ENCODE measurements at regions not wholly inside any gene's neighbourhood (a gene's known extent, or its start where the extent isn't known, plus 50 kb on each side); places are given as distances from the start of the nearest gene placed in this dataset.

DNA sequence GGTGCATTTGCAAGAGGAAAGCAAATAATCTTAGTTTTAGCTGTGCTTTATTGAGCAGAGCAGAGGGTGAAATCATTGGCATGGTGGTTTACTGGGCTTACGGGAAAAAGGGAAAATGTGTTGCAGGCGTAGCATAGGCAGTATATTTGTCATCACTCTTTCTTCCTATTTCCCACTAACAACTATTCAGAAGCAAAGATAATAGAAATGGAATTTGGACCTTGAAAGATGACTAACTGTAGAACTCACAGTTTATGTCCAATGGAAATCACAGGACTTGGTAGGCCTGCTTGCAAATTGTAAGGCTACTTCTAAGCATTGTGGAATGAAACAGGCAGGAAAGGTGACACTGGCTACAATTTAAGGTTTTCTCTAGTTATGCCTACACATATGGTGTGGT is 611.9 kb upstream of the MAN1A1 start:
- H3K4me3 ChIP-seq (ENCODE audit: low read depth, low read length), result no peak overlapping the region
- DNase-seq (ENCODE audit: low read depth, low spot score), result peak; percentile 4
- in situ Hi-C loops (cut with HindIII; ENCODE audit: low sequenced_read_pairs), result no loop called here
- TF ChIP-seq CTCF (IDR thresholded peaks at IDR 0.05; ENCODE audit: low read depth, low read length), result no peak

DNA sequence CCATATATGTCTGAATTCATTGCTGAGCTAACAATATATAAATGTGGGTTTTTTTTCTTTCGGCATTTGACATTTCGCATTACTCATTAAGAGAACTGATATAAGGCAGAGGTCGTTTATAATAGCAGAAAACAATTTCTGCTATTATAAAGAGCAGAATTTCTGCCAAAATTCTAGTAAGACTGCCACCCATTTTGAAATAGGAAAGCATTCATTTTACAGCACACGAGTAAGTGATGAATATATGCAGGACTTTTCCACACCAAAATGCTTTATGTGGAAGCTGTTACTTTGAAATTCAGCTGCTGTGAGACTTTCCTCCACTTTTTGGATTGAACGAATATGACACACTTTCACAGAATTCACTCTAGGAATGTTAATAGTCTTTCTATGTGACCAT is 610.9 kb upstream of the MAN1A1 start:
- no peak for TF ChIP-seq CTCF (IDR thresholded peaks at IDR 0.05; ENCODE audit: low read depth, low read length)
- in situ Hi-C loops (cut with HindIII; ENCODE audit: low sequenced_read_pairs), result no loop called here
- no peak for DNase-seq (ENCODE audit: low read depth, low spot score)
- no peak overlapping the region for H3K4me3 ChIP-seq (ENCODE audit: low read depth, low read length)

DNA sequence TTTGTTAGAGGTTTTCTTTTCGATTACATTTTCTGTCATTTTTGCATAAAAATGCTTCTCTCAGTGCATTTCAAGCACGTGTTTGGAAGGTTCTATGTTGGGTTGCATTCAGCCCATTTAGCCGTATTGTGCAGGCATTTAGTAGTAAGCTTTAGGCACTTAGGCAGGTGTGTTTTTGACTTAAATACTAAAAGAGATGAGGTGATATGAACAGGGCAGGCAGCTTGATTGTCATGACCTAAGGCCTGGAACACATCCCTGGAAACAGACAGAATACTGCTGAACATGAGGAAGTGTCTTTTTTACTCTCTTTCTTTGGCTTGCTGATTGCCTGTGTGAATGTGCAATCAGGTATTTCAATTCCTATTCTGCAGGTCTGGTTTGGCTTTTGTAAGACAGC is 610.5 kb upstream of the MAN1A1 start:
- no peak overlapping the region for H3K4me3 ChIP-seq (ENCODE audit: low read depth, low read length)
- in situ Hi-C loops (cut with HindIII; ENCODE audit: low sequenced_read_pairs), result no loop called here
- DNase-seq (ENCODE audit: low read depth, low spot score), result no peak
- TF ChIP-seq CTCF (IDR thresholded peaks at IDR 0.05; ENCODE audit: low read depth, low read length), result no peak

GRCh38 chr6:119957195-119957594 is 607.6 kb upstream of the MAN1A1 start:
- no peak overlapping the region for H3K4me3 ChIP-seq (ENCODE audit: low read depth, low read length)
- in situ Hi-C loops (cut with HindIII; ENCODE audit: low sequenced_read_pairs), result no loop called here
- DNase-seq (ENCODE audit: low read depth, low spot score), result no peak
- TF ChIP-seq CTCF (IDR thresholded peaks at IDR 0.05; ENCODE audit: low read depth, low read length), result no peak

DNA sequence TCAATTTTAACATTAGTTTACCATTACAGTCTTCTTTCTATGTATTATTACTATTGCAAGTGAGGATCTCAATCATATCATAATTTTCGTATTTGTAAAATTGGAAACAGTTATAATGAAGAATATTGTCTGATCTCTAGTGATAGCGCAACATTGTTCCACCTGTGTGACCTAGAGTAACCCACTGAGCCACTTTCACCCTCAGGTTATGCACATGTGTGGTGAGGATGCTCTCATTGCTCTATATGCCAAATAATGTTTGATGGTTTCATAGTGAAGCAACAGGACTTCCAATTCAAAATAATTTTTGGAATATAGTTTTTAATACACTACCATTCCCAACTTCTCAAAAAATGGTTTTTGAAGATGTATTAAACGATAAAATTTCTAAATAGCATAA is 603.1 kb upstream of the MAN1A1 start:
- H3K4me3 ChIP-seq (ENCODE audit: low read depth, low read length), result no peak overlapping the region
- in situ Hi-C loops (cut with HindIII; ENCODE audit: low sequenced_read_pairs), result no loop called here
- DNase-seq (ENCODE audit: low read depth, low spot score), result no peak
- TF ChIP-seq CTCF (IDR thresholded peaks at IDR 0.05; ENCODE audit: low read depth, low read length), result no peak

DNA sequence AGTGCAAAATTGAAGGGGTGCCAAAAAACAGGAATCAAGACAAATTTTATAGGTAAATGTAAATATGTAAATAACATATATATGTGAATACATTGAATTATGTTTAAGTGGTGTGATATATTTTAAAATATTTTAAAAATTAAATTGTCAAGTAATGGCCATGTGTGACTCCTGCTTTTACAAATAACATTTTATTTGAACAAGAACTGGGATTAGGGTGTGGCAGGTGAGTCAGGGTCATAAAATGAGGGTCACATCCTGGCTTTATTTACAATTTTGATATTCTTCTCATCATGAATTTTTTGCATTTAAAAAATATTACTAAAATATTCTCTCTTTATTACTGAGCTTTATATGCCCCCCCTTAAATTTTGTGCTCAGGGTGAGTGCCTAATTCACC is 601.1 kb upstream of the MAN1A1 start:
- H3K4me3 ChIP-seq (ENCODE audit: low read depth, low read length), result no peak overlapping the region
- DNase-seq (ENCODE audit: low read depth, low spot score), result no peak
- no peak for TF ChIP-seq CTCF (IDR thresholded peaks at IDR 0.05; ENCODE audit: low read depth, low read length)
- in situ Hi-C loops (cut with HindIII; ENCODE audit: low sequenced_read_pairs), result no loop called here

Data from astrocyte of the spinal cord (primary cell).